ENCODE measurements at regions not wholly inside any gene's neighbourhood (a gene's known extent, or its start where the extent isn't known, plus 50 kb on each side); places are given as distances from the start of the nearest gene placed in this dataset.

DNA sequence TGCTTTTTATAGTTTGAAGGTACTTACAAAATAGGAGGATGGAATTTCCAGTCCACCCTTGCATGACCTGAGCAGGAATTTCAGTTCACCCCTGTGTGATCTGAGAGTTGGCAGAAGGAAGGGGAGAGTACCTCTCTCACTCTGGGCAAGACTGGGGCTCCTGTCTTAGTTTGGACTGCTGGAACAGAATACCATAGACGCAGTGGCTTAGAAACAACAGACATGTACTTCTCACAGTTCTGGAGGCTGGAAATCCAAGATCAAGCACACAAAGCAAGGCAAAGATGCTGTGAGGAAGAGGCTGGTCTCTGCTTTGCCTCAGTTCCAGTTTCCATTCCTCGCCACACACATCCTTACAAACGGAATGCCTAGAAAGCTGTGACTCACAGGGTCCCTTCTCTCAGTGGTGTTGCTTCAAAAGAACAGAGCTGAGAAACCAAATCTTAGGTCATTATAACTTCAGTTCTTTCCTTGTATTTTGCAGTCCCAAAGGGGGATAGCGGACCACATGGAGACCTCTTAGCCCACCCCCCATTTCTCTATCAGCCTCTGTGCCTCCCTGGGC lies 108.8 kb upstream of the HAAO start:
- no peak for DNase-seq (ENCODE audit: low read depth in 3 of 3)

DNA sequence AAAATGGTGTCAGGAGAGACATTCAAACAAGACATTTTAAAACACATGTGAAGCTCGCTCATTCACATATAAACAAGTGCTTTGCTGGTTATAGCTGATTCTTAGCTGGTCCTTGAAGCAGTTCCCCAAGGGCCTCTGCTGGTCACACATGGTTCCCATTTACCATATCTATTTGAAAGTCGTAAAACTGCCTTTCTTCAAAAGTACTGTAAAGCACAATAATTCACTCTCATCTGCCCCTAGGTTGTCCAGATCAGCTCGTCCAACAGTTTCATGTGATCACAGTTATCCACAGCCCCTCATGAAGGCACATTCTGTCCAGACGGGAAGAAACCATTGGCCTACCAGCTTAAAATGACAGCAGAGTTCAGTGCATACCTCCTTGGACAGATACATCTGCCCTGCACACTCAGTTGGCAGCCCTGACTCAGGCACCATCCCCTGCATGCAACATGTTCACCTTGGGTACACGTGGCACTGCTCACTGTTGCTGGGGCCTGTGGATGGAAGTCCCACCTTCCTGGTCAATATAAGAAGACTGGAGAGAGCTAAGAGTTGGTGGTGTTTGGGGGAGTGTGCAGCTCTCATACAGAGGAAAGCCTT lies 108.0 kb upstream of the HAAO start:
- DNase-seq (ENCODE audit: low read depth in 3 of 3) = no peak

DNA sequence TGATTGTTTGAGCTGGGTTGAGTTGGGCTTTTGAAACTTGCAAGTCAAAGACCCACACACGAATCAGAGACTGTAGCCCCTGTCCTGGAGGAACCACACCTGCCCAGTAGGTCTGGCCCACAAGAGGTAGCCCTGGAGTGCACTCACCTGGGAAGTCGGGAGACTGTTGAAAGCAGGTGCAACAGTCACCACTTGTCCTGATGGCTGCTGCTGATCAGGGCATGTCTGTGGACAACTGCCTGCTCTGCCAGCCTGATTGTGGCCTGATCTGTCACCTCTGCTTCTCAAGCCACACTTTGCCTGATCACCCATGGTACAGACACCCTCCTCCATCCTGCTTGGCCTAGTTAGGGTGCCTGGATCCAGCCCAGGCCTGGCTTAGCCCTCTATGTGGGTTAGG lies 105.0 kb upstream of the HAAO start:
- DNase-seq (ENCODE audit: low read depth in 3 of 3) = no peak

DNA sequence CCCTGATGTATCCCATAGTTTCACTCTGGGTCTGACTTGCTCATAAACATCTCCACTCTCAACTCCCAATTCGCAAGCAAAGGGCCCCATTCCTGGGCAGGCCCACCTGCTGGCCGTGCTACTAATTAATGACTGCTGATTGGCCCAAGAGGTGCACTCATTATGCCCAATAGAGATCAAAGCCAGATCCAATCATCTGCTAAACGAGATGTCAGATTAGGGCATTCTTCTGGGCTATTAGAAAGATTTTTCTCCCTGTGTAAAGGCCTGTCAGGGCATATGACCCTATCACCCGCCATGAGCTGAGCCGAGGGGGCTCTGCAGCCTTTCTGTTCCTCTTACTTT lies 103.4 kb upstream of the HAAO start:
- no peak for DNase-seq (ENCODE audit: low read depth in 3 of 3)

DNA sequence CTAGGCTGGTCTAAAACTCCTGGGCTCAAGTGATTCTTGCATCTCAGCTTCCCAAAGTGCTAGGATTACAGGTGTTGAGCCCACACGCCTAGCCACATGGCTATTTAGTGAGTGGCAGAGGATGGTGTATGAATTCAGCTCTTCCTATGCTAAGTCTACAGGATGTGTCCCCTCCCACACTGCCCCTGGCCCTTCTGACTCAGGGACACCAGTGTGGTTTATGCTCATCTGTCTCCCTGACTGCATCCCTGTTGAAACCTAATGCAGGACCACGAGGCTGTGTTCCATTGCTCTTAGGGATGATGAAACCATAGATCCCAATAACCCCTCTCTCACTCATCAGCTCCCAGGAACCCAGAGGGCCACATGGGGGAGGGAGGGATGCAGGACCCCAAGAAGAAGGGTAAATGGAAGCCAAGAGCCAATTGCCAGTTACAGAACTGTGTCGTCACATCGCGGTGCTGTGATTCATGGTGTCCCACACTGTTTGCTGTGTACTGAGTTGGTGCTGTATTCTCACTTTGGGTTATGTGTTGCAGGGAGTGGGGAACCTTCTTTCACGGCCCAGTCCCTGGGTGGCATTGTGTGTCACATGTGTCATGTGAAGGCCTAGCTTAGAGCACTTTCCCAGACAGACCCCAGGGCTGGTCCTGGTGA lies 102.9 kb upstream of the HAAO start:
- no peak for DNase-seq (ENCODE audit: low read depth in 3 of 3)

DNA sequence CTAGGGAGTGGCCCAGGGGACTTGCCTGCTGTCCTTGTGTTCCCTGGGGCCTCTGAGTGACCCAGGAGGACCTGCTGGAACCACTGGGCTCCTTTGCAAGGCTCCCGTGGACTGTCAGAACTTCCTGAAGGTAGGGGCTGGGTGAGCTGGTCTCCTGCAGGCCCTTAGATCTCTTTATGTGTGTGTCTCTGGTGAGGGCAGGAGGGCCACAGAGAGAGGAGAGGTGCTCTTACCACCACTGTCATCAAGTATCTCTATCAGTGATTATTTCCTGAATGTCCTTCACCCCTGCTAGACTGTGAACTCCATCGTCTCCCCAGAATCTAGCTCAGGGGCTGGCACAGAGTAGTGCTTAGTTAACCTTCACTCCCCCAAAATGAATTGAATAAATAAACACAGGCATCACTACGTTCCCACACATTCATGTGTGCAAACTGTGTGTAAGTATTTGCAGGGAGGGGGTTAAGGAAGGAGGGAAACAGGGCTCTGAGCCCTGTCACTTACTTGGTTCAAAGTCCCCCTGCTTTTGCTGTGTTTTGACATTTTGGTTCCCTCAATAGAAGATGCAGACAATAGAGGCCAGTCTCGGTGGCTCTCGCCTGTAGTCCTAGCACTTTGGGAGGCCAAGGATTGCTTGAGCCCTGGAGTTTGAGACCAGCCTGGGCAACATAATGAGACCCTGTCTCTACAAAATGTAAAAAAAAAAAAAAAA lies 100.8 kb upstream of the HAAO start:
- DNase-seq (ENCODE audit: low read depth in 3 of 3) = no peak

DNA sequence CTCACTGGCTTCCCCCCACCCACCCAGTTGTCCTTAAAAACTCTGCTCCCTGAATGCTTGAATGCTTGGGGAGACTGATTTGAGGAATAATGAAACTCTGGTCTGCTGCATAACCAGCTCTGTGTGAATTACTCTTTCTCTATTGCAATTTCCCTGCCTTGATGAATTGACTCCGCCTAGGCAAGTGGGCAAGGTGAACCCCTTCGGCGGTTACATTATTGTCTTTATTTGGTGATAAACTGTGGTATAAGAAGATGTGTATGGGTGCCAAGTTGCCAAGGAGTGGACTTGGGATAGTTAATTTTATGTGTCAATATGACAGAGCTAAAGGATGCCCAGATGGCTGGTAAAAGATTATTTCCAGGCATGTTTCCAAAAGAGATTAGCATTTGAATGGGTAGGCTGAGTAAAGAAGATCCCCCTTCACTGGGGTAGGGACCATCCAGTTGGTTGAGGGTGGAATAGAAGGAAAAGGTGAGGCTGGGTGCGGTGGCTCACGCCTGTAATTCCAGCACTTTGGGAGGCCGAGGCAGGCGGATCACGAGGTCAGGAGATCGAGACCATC lies 98.5 kb upstream of the HAAO start:
- no peak for DNase-seq (ENCODE audit: low read depth in 3 of 3)

DNA sequence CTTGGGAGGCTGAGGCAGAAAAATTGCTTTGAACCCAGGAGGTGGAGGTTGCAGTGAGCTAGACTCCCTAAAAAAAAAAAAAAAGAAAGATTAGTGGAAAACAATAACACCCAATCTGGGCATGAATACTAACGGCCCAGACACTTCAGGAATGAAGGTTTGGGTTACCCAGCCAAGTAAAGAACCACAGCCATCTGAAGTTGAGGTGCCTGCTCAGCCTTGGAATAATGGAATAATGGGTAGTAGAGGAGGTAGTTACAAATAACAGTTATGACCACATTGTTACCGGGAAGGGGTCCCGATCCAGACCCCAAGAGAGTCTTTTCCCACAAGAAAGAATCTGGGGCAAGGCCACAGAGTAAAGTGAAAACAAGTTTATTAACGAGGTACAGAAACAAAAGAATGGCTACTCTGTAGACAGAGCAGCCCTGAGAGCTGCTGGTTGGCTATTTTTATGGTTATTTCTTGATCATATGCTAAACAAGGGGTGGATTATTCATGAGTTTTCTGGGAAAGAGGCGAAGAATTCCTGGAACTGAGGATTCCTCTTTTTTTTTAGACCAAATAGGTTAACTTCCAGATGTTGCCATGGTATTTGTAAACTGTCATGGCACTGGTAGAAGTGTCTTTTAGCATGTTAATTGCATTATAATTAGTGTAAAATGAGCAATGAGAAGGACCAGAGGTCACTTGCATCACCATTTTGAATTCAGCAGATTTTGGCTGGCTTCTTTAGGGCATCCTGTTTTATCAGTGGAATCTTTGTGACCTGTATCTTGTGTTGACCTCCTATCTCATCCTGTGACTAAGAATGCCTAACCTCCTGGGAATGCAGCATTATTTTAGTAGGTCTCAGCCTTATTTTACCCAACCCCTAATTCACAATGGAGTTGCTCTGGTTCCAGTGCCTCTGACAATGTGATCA lies 96.2 kb upstream of the HAAO start:
- no peak for DNase-seq (ENCODE audit: low read depth in 3 of 3)

DNA sequence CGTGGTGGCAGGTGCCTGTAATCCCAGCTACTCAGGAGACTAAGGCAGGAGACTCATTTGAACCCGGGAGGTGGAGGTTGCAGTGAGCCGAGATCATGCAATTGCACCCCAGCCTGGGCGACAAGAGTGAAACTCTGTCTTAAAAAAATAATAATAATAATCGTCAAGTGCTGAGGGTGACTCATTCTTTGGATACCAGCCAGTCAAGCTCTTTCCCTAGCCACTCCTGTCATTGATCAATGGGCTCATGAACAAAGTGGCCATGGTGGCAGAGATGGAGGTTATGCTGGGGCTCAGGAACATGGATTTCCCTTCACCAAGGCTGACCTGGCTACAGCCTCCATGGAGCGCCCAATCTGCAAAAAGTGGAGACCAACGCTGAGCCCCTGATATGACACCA lies 94.5 kb upstream of the HAAO start:
- no peak for DNase-seq (ENCODE audit: low read depth in 3 of 3)

DNA sequence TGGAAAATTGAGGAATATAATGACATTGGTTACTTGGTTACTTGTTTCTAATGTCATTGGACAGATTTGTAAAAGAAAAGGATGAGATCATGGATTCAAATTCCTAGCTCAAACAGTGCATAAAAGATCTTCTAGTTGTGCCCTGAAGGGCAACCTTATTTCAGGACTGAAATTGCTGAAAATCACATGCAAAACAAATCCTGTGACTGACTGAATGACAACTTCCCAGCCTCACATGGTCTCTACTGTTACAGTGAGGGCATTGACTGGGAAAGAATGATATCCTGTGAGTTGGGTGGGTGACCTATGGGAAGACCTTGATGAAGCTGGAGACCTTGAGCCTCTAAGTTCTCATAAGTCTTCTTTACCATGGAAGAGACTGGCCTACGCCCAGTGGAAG lies 90.4 kb upstream of the HAAO start:
- DNase-seq (ENCODE audit: low read depth in 3 of 3) = no peak

DNA sequence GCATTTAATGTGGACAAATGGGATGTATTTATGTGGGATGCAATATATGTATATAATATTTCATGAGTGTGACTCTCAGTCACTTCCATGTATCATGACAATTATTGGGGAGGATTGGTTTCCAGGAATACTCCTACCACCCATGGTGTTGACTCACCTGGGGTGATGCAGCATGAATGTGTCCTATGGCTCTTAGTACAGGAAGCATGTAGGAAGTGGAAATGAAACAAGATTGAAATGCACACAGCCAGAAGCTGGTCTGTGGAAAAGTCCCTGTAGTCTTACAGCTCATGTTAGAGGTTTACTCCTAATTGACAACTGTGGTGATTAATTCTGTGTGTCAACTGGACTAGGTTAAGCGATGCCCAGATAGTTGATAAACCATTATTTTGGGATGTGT lies 89.3 kb upstream of the HAAO start:
- no peak for DNase-seq (ENCODE audit: low read depth in 3 of 3)

DNA sequence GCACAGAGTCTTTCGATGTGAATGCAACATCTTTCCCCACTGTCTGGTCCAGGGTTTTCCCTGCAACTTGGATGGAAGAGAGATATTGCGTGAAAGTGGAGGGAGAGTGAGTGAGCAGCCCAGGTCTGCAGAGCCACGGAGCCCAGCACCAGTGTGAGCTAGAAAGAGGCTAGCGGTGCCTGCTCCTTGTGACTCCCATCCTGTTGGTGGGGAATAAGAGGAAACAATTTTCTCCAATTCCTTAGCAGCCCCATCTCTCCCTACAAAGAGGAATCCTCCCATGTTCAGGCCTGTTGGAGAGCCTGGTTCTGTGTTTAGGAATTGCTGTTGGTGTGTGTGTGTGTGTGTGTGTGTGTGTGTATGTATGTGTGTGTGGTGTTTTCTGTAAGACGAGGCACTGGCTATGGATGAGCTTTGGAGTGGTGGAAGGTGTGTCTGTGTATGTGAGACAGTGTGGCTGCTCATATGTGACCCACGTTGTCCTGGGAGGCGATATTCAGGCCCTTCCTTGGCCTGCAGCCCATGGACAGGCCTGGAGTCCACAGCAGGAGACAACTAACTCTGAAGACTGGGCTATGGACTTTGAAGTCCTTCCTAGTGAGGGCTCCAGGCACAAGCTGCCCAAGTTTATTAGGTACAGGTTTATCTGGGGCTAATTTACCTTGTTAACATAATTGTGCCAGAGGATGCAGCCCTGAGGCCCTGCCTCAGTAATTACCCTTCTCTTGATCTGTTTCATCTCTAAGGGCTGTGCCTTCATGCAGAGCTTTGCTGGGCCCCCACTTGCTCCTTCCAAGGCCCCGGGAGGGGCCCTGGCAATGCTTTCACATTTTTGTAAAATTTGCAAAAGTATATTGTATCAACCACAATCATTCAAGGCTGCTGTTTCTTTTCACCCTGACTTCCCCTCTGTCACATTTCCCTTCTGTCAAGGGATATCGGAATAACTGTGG lies 88.6 kb upstream of the HAAO start:
- DNase-seq (ENCODE audit: low read depth in 3 of 3) = no peak

DNA sequence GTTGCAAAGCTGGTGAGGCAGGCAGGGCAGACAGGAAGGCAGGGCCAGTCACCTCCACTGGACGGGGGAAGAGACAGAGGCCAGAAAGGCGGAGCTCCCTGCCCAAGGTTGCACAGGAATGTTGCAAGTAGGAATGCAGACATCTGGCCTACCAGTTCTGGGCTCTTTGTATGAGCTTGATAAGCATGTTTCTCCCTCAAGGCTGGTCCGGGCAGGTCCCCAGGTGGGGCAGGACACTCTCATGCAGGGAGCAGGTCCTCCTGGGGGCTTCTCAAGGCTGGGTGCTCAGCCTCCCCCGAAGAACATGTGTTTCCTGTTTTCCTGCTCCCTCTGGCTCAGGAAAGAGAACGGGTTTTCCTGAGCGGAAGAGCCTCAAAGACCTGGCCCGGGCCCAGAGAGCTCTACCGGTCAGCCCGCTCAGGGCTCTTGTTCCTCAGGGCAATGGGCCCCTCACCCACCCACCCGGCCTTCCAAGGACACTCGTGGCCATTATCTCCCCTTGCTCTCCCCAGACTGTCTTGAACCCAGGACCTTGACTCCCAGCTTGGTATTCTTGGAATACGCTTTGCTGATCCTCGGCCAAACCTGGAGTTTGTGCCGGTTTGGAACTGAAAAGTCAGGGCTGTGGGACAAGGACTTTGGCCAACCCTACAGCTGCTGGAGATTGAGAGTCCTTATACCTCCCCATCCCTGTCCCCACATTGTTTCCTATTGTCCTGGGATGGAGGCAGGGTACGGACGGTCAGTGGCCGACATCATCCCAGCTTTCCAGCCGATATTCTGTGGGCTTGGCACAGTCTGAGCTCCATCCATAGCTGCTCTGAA lies 87.7 kb upstream of the HAAO start:
- no peak for DNase-seq (ENCODE audit: low read depth in 3 of 3)

DNA sequence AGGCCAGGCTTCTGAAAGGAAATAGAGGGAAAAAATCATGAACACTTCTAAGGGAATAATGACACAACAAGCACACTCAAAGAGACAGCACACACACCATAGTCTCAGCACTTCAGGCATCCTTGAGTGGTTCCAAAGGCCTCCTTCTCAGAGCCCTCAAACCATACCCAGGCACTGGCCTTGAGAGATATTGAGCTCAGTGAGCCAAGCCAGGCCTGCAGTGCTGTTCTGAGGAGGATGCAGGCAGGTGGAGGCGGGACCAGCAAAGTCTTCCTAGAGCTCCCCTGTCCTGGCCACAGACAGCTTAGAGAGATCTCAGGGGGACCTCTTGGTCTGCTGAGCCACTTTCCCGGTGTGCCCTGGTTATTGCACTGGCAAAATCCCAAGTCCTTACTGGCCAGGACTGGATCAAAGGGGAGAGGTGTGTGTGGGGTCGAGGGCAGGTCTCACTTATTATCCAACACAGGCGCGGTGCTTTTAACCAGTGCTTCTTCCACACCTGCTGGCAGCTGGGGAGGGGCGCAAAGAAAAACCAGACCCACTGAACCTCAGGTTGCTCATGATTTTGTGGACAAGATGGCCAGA lies 86.8 kb upstream of the HAAO start:
- no peak for DNase-seq (ENCODE audit: low read depth in 3 of 3)

DNA sequence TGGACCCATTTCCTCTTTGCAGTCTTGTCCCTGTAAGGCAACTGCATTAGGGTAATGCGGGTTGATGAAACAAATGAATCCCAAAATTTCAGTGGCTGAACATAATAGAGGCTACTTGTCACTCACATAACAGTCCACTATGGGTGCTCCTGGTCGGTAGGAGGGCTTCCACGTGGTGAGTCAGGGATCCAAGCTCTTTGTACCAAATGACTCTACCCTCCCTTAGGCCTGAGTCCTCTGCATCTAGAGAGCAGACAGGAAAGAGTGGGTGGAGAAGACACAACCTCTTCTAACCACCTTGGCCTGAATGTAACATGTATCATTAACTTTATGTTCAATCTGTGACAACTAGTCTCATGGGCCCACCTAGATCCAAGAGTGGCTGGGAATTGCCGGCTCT lies 86.2 kb upstream of the HAAO start:
- DNase-seq (ENCODE audit: low read depth in 3 of 3) = peak in 2 of 3 donors; percentile 30 to 33

DNA sequence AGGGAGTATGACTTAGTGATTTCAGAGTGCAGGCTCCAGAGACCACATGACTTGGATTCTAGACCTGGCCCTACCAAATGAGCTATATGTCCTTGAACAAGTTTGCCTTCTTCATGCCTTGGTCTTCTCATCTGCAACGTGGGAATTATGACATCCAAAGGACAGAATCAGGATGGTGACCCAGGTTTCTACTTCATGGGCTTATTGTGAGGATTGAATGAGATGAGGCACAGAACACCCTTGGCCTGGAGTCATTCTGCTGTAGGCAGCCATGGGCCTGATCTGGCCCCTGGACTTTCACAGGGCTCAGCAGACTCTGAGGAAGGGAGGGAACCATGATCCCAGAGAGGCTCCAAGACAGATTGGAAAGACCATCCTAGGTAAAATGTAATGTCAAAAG lies 85.6 kb upstream of the HAAO start:
- DNase-seq (ENCODE audit: low read depth in 3 of 3) = no peak

DNA sequence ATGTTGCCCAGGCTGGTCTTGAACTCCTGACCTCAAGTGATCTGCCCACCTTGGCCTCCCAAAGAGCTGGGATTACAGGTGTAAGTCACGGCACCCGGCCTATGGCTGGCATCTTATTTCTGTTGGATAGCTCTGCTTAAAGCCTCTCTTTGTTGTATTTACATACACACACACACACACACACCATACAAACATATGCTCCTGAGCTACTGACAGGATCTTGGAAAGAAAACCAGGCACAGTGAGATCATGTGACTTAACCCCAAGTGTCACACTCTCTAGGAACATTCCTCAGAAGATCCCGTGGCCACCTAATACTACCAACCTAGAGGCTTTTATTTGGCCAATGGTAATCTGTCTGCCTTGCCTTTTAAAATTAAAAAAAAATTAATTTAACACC lies 85.1 kb upstream of the HAAO start:
- no peak for DNase-seq (ENCODE audit: low read depth in 3 of 3)

DNA sequence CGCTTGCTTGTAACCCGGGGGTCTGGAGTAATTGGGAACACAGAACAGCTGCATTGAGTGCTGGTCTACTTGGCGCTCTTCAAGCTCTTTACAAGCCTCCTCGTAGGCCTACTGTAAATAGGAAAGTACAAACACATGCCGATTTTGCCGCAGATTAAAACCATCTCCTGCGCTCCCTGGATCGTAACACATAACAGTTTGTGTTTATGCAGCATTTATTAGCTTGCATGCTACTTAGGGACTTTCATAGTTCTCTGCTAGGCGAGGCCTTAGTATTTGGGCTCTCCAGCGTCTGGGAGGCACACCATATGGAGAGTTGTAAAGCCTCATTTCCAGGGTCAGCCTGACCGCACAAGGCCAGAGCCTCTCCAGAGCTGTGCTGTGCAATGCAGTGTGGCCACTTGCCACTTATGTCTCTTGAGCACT lies 84.0 kb upstream of the HAAO start:
- DNase-seq (ENCODE audit: low read depth in 3 of 3) = no peak

DNA sequence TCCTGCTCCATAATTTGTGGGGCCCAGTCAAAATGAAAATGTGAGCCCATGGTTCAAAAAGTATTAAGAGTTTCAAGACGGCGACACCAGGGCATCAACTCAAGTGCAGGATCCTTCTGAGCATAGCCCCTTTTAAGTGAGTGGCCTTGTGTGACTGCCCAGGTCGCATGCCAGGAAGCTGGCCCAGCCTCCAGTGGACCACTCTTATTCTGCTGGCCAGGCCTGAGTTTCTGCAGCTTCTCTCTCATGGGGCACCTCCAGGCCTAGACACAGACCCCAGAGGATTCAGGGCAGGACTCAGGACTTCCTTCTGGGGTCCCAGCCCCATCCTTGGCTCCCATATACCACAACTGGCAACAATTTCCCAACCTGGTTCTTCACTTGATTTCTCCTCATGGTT lies 83.5 kb upstream of the HAAO start:
- no peak for DNase-seq (ENCODE audit: low read depth in 3 of 3)
